ENCODE measurements at regions not wholly inside any gene's neighbourhood (a gene's known extent, or its start where the extent isn't known, plus 50 kb on each side); places are given as distances from the start of the nearest gene placed in this dataset.

DNA sequence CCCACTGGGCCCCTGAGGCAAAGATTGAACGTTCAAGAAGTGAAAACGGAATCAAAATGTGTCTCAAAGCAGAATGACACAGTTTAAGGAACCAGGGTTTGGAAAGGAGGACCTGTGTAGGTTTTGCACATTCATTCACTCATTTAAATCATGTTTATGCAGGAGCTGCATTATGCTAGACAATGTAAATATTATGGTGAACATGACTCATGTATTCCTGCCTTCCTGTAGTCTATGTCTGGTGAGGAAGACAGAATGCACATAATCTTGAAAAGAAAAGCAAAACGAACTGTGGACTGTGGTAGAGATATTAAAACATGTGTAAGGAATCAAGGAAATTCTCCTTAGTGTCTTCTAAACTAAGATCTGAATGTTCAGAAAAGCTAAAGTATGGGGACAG, 311.8 kb upstream of the SMIM31 start:
- DNase-seq (ENCODE audit: low spot score) (no peak), ATAC-seq (ENCODE audit: low FRiP score) (no peak)
- TF ChIP-seq, protein P1, sequence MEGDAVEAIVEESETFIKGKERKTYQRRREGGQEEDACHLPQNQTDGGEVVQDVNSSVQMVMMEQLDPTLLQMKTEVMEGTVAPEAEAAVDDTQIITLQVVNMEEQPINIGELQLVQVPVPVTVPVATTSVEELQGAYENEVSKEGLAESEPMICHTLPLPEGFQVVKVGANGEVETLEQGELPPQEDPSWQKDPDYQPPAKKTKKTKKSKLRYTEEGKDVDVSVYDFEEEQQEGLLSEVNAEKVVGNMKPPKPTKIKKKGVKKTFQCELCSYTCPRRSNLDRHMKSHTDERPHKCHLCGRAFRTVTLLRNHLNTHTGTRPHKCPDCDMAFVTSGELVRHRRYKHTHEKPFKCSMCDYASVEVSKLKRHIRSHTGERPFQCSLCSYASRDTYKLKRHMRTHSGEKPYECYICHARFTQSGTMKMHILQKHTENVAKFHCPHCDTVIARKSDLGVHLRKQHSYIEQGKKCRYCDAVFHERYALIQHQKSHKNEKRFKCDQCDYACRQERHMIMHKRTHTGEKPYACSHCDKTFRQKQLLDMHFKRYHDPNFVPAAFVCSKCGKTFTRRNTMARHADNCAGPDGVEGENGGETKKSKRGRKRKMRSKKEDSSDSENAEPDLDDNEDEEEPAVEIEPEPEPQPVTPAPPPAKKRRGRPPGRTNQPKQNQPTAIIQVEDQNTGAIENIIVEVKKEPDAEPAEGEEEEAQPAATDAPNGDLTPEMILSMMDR (IDR thresholded peaks at IDR 0.05) = no peak

DNA sequence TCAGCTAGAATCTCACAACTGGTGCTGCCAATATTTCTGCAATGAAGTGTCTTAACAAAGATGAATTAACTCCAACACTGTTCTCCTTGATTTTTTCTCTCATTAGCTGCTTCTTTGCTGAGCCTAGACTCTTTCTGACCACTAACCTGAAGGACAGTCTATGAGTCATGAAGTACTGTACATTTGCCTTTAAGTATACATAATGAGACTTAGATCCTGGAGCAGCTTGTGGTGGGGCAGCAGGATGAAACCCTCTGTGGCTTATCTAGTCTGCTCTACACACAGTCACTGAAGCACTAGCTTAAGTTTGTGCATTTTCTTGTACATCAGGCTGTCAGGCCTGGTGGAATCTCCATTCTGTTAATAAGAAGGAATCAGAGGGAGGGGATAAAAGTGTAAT, 307.4 kb upstream of the SMIM31 start:
- ATAC-seq (ENCODE audit: low FRiP score) = no peak
- TF ChIP-seq, protein P1 (IDR thresholded peaks at IDR 0.05) = no peak
- no peak for DNase-seq (ENCODE audit: low spot score)

DNA sequence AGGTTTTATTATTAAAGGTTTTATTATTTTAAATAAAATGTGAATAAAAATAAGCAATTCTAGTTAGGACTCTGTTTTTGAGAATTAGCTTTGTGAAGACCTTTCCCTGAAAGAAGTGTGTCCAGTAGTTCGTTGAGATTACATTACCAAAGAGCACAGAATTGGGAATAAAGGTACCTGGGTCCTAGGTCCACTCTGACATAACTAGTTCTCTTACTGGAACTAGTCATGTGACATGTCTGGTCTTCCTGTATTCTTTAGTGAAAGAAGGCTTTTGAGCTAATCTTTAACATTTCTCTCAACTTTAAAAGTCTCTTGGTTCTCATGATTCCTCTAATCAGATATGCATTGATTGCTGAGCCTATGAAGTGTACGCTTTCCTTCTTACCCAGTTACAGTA, 292.0 kb upstream of the SMIM31 start:
- TF ChIP-seq, protein P1 (IDR thresholded peaks at IDR 0.05) = no peak
- no peak for ATAC-seq (ENCODE audit: low FRiP score)
- no peak for DNase-seq (ENCODE audit: low spot score)

DNA sequence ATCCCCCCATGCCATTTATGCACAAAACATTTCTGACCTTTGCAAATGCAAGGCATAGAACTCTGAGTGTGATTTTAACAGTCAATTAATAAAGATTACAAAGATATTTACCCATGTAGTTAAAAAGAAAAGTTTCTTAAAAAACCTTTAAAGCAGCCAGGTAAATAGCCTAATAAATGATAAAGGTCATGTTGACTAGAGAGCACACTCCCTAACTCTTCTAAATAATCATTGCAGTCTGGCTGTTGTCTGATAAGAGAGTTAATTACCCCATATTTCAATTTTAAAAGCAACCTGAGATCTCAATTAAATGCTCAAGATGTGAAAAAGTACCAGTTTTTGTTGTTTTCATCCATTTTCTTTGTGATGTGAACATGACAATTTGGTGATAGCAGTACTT, 291.5 kb upstream of the SMIM31 start:
- TF ChIP-seq, protein P1 (IDR thresholded peaks at IDR 0.05) = no peak
- ATAC-seq (ENCODE audit: low FRiP score) (no peak), DNase-seq (ENCODE audit: low spot score) (no peak)

DNA sequence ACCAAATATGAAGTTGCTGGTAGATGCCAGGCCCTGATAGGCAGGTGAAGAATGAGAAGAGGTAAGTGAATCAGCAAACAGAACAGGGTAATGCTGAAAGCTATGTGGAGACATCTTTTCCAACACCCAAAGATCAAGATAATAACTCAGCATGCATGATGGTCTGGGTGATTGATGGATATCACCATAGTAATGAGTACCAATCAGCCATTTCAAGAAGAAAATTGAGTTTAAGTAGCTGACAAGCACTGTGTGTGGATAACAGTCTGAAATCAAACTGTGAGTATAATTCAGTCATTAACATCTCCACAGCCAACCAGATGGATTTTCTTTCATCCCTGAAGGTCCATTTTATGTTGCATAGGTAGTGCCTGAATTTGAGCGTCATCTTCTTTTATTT, 289.6 kb upstream of the SMIM31 start:
- TF ChIP-seq, protein P1 (IDR thresholded peaks at IDR 0.05) = no peak
- DNase-seq (ENCODE audit: low spot score) (no peak), ATAC-seq (ENCODE audit: low FRiP score) (no peak)

DNA sequence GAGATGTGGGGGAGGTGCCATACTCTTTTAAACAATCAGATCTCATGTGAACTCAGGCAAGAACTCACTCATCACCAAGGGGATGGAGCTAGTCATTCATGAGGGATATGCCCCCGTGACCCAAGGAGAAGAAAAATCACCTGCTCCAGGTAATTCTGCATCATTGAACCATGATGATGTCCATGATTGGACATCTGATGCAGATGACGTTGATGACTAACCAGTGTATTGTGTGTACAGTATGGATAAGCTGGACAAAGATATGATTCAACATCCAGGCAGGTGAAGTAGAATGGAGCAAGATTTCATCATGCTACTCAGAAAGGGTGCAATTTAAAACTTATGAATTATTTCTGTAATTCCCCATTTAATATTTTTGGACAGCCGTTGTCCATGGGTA, 286.4 kb upstream of the SMIM31 start:
- TF ChIP-seq, protein P1 (IDR thresholded peaks at IDR 0.05) = no peak
- no peak for ATAC-seq (ENCODE audit: low FRiP score)
- DNase-seq (ENCODE audit: low spot score) = no peak

DNA sequence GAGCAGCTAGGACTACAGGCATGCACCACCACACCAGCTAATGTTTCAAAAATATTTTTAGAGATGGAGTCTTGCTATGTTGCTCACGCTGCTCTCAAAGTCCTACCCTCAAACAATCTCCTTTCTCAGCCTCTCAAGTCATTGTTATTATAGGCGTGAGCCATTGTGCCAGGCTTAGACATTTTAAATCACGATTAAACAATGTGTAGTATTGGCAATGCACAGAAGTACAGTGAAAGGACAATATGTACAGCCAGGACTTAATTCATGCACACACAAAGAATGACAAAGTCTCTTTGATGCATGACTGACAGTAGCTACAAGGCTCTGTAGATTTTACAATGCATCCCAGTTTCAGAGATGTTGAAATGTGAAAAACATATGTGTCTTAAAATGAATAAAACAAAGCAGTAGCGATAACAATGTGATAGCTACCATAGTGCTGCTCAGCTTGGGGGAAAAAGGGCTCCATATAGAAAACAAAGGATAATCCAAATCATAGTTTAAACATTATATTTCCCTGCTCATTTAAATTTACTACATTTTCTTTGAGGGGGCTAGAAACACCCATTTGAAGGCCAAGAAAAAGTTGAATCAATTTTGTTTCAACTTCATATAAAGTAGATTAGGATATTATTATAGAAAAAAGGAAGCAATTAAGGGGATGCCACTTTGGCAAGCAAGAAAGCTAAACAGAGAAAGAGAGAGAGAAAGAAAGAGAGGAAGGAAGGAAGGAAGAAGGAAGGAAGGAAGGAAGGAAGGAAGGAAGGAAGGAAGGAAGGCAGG, 272.4 kb upstream of the SMIM31 start:
- ATAC-seq (ENCODE audit: low FRiP score) = no peak
- no peak for DNase-seq (ENCODE audit: low spot score)
- TF ChIP-seq, protein P1 (IDR thresholded peaks at IDR 0.05) = no peak

All from omental fat pad (tissue), 3 donors.